ENCODE measurements at regions not wholly inside any gene's neighbourhood (a gene's known extent, or its start where the extent isn't known, plus 50 kb on each side); places are given as distances from the start of the nearest gene placed in this dataset.
A peak's percentile ranks its signal among the peaks of the same experiment; 100 is the strongest.

DNA sequence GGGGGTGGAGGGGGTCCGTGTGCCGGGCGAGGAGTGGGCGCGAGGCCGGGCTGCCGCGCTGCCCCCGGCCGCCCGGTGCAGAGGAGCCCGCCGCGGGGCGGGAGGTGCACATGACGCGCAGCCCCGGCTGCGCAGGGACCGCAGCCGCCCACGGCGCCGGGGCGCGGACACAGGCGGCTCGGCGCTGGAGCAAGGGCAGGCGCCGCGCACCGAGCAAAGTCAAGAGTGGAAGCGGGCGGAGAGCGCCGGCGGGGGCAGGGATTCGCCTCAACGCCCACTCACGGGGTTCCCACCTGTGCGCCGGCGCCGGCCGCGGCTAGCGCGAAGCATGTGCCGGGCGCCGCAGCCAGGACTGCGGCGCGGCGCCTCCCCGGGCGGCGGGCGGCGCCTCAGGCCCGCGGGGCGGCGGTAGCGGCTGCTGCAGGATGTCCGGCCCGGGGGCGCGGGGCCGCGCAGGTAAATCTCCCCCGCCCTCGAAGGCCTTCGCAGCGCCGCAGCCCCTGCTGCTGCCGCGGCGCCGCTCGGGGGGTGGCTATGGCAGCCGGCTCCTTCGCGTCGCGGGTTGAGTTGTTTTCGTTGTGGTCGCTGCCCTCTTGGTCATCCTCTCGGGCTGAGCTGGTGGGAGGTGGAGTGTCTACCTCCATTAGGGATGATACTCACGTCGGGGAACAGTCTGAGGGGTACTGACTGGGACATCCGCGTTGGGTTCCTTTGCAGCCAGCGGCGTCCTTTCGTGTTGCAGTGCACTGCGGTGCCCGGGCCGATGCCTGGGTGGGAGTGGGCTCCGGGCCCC, 216.3 kb upstream of the DTNA start:
- Histone ChIP-seq H3K27ac (ENCODE audit: low read length) (no peak overlapping the region), H3K9me3 (no peaks in the 10 kb centered on the region), H3K4me3 (ENCODE audit: control insufficient read depth in 1 of 2, extremely low read depth in 1 of 2, low read length in 1 of 2) (peak overlapping the region in 1 of 2 donors; percentile 15), H3K4me1 (ENCODE audit: control insufficient read depth in 1 of 2, extremely low read depth in 1 of 2, insufficient read depth in 2 of 2, low read length in 2 of 2) (no peaks in the 10 kb centered on the region), H3K36me3 (ENCODE audit: control insufficient read depth in 2 of 2, extremely low read depth in 1 of 2, insufficient read depth in 1 of 2, low read length in 1 of 2) (no peaks in the 10 kb centered on the region), H3K27me3 (replicated peaks in 1 of 2; ENCODE audit: control insufficient read depth in 2 of 2, extremely low read depth in 1 of 2, insufficient read depth in 2 of 2, low read length in 1 of 2) (peaks cover 4 to 5% of the 10 kb centered on the region in 2 experiments)
- ChIA-PET POLR2A (no interaction called here), CTCF (no interaction called here)
- WGBS (ENCODE audit: insufficient coverage): 3% methylated on average over 92 of the region's 101 CpGs
- peak in 1 of 4 experiments; percentile 13 for ATAC-seq (replicated peaks in 1 of 4)
- peaks cover 0 to 2% (median 0%) of the 10 kb centered on the region in 3 donors for H3K4me1 Mint-ChIP-seq
- no peak overlapping the region for H3K4me3 Mint-ChIP-seq
- peaks cover 0 to 8% (median 0%) of the 10 kb centered on the region in 3 donors for H3K9me3 Mint-ChIP-seq
- H3K27me3 Mint-ChIP-seq: peaks cover 21 to 22% of the 10 kb centered on the region in 2 donors
- H3K36me3 Mint-ChIP-seq: no peaks in the 10 kb centered on the region
- no peak overlapping the region for H3K27ac Mint-ChIP-seq
- DNase-seq: no peak

DNA sequence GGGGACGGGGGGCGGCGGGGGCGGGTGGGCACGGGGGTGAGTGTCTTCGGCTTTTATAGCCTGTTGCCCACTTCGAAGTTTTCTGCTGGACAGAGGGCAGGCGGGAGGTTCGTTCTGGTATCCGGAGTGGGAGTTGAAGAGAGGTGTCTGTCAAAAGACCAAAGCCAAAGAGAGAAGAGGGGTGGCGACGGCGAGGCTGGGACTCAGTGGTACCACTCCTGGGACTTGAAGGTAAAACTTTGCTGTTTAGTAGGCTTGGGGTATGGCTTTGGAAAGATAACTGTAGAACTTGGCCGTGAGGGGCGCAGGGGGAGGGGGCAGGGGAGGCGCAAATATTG, 215.8 kb upstream of the DTNA start:
- H3K4me1 ChIP-seq (ENCODE audit: control insufficient read depth in 1 of 2, extremely low read depth in 1 of 2, insufficient read depth in 2 of 2, low read length in 2 of 2): no peaks in the 10 kb centered on the region
- DNase-seq: no peak
- H3K4me3 ChIP-seq (ENCODE audit: control insufficient read depth in 1 of 2, extremely low read depth in 1 of 2, low read length in 1 of 2): no peak overlapping the region
- WGBS (ENCODE audit: insufficient coverage): 6% methylated on average over 8 of the region's 16 CpGs
- H3K9me3 ChIP-seq: no peaks in the 10 kb centered on the region
- no peak overlapping the region for H3K27ac ChIP-seq (ENCODE audit: low read length)
- Mint-ChIP-seq H3K4me3 (no peak overlapping the region), H3K36me3 (no peaks in the 10 kb centered on the region), H3K9me3 (peaks cover 0 to 8% (median 0%) of the 10 kb centered on the region in 3 donors), H3K27me3 (peaks cover 21 to 22% of the 10 kb centered on the region in 2 donors), H3K27ac (no peak overlapping the region), H3K4me1 (peaks cover 0 to 2% (median 0%) of the 10 kb centered on the region in 3 donors)
- H3K36me3 ChIP-seq (ENCODE audit: control insufficient read depth in 2 of 2, extremely low read depth in 1 of 2, insufficient read depth in 1 of 2, low read length in 1 of 2): no peaks in the 10 kb centered on the region
- no peak for ATAC-seq (replicated peaks in 1 of 4)
- peaks cover 4 to 5% of the 10 kb centered on the region in 2 experiments for H3K27me3 ChIP-seq (replicated peaks in 1 of 2; ENCODE audit: control insufficient read depth in 2 of 2, extremely low read depth in 1 of 2, insufficient read depth in 2 of 2, low read length in 1 of 2)
- ChIA-PET CTCF (no interaction called here), POLR2A (no interaction called here)

GRCh38 chr18:34495506-34495905, 214.6 kb upstream of the DTNA start:
- H3K27me3 ChIP-seq (replicated peaks in 1 of 2; ENCODE audit: control insufficient read depth in 2 of 2, extremely low read depth in 1 of 2, insufficient read depth in 2 of 2, low read length in 1 of 2): peaks cover 4 to 5% of the 10 kb centered on the region in 2 experiments
- H3K9me3 ChIP-seq: no peaks in the 10 kb centered on the region
- no CpG with 5 or more reads among the region's 6 CpGs for WGBS (ENCODE audit: insufficient coverage)
- no peak overlapping the region for H3K27ac ChIP-seq (ENCODE audit: low read length)
- no peaks in the 10 kb centered on the region for H3K4me1 ChIP-seq (ENCODE audit: control insufficient read depth in 1 of 2, extremely low read depth in 1 of 2, insufficient read depth in 2 of 2, low read length in 2 of 2)
- ChIA-PET CTCF (no interaction called here), POLR2A (interaction anchor here in 1 of 2 donors (0.6 kb wide), 1 partner anchor 13 kb away, joined by 3 read pairs; no protein-coding TSS in a partner anchor)
- H3K4me3 ChIP-seq (ENCODE audit: control insufficient read depth in 1 of 2, extremely low read depth in 1 of 2, low read length in 1 of 2): no peak overlapping the region
- Mint-ChIP-seq H3K9me3 (peaks cover 0 to 8% (median 0%) of the 10 kb centered on the region in 3 donors), H3K4me3 (no peak overlapping the region), H3K27me3 (peaks cover 21 to 22% of the 10 kb centered on the region in 2 donors), H3K4me1 (peaks cover 0 to 2% (median 0%) of the 10 kb centered on the region in 3 donors), H3K36me3 (no peaks in the 10 kb centered on the region), H3K27ac (no peak overlapping the region)
- no peak for ATAC-seq (replicated peaks in 1 of 4)
- no peaks in the 10 kb centered on the region for H3K36me3 ChIP-seq (ENCODE audit: control insufficient read depth in 2 of 2, extremely low read depth in 1 of 2, insufficient read depth in 1 of 2, low read length in 1 of 2)
- no peak for DNase-seq

GRCh38 chr18:34501553-34501952, 208.5 kb upstream of the DTNA start:
- no peaks in the 10 kb centered on the region for H3K9me3 ChIP-seq
- no peaks in the 10 kb centered on the region for H3K27me3 ChIP-seq (replicated peaks in 1 of 2; ENCODE audit: control insufficient read depth in 2 of 2, extremely low read depth in 1 of 2, insufficient read depth in 2 of 2, low read length in 1 of 2)
- DNase-seq (no peak), ATAC-seq (replicated peaks in 1 of 4) (no peak)
- Mint-ChIP-seq H3K27me3 (no peaks in the 10 kb centered on the region), H3K9me3 (peaks cover 10 to 19% (median 16%) of the 10 kb centered on the region in 3 donors), H3K36me3 (no peaks in the 10 kb centered on the region), H3K4me3 (no peak overlapping the region), H3K4me1 (no peaks in the 10 kb centered on the region), H3K27ac (no peak overlapping the region)
- no peak overlapping the region for H3K4me3 ChIP-seq (ENCODE audit: control insufficient read depth in 1 of 2, extremely low read depth in 1 of 2, low read length in 1 of 2)
- H3K27ac ChIP-seq (ENCODE audit: low read length): no peak overlapping the region
- no peaks in the 10 kb centered on the region for H3K36me3 ChIP-seq (ENCODE audit: control insufficient read depth in 2 of 2, extremely low read depth in 1 of 2, insufficient read depth in 1 of 2, low read length in 1 of 2)
- POLR2A ChIA-PET: no interaction called here
- CTCF ChIA-PET: no interaction called here
- no peaks in the 10 kb centered on the region for H3K4me1 ChIP-seq (ENCODE audit: control insufficient read depth in 1 of 2, extremely low read depth in 1 of 2, insufficient read depth in 2 of 2, low read length in 2 of 2)
- 44% methylated on average over 2 of the region's 4 CpGs for WGBS (ENCODE audit: insufficient coverage)

DNA sequence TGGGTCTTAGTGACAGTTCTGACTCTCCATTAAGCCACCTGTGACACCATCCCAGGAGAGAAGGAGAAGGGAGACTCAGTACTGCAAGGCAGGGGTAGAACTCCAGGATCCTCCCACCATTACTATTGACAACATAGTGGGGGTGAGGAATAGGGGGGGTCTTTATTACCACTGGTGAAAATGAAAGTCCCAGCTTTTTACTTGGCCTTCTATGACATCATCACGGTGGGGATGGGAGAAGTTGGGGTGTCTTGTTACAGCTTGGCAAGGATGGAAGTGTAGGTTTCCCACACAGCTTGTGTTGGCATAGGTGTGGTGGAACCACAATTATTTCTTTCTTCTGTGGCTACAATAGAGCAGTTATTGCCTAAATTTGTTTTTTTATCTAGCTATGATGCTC, 203.9 kb upstream of the DTNA start:
- H3K4me1 Mint-ChIP-seq: no peaks in the 10 kb centered on the region

DNA sequence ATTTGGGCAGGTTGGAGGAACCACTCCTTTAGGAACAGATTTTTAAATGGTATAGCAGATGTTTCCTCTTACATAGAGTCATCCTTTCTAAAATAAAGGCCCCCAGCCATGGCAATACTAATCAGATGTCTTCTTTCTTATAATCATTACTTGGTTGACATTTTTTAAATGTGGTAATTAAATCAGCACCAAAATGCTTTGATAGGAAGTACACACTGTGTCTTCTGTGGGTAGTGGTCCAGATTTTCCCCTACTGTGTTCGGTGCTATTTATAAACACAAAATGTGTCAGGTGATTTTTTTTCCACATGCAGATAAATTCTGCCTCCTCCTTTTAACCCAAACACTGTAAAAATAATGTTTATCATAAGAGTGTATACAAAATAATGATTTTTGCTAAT, 200.9 kb upstream of the DTNA start:
- Histone ChIP-seq H3K9me3 (no peaks in the 10 kb centered on the region), H3K27ac (ENCODE audit: low read length) (no peak overlapping the region), H3K27me3 (replicated peaks in 1 of 2; ENCODE audit: control insufficient read depth in 2 of 2, extremely low read depth in 1 of 2, insufficient read depth in 2 of 2, low read length in 1 of 2) (no peaks in the 10 kb centered on the region), H3K36me3 (ENCODE audit: control insufficient read depth in 2 of 2, extremely low read depth in 1 of 2, insufficient read depth in 1 of 2, low read length in 1 of 2) (no peaks in the 10 kb centered on the region), H3K4me3 (ENCODE audit: control insufficient read depth in 1 of 2, extremely low read depth in 1 of 2, low read length in 1 of 2) (no peak overlapping the region), H3K4me1 (ENCODE audit: control insufficient read depth in 1 of 2, extremely low read depth in 1 of 2, insufficient read depth in 2 of 2, low read length in 2 of 2) (no peaks in the 10 kb centered on the region)
- Mint-ChIP-seq H3K4me1 (no peaks in the 10 kb centered on the region), H3K9me3 (peaks cover 8 to 20% (median 17%) of the 10 kb centered on the region in 3 donors), H3K36me3 (no peaks in the 10 kb centered on the region), H3K27me3 (no peaks in the 10 kb centered on the region), H3K27ac (no peak overlapping the region), H3K4me3 (no peak overlapping the region)
- CTCF ChIA-PET: no interaction called here
- ATAC-seq (replicated peaks in 1 of 4) (no peak), DNase-seq (no peak)
- POLR2A ChIA-PET: no interaction called here
- no CpG with 5 or more reads among the region's 1 CpG for WGBS (ENCODE audit: insufficient coverage)

More for the DNA sequence above, 203.9 kb upstream of the DTNA start:
- Histone ChIP-seq H3K4me1 (ENCODE audit: control insufficient read depth in 1 of 2, extremely low read depth in 1 of 2, insufficient read depth in 2 of 2, low read length in 2 of 2) (no peaks in the 10 kb centered on the region), H3K27ac (ENCODE audit: low read length) (no peak overlapping the region), H3K36me3 (ENCODE audit: control insufficient read depth in 2 of 2, extremely low read depth in 1 of 2, insufficient read depth in 1 of 2, low read length in 1 of 2) (no peaks in the 10 kb centered on the region), H3K4me3 (ENCODE audit: control insufficient read depth in 1 of 2, extremely low read depth in 1 of 2, low read length in 1 of 2) (no peak overlapping the region), H3K27me3 (replicated peaks in 1 of 2; ENCODE audit: control insufficient read depth in 2 of 2, extremely low read depth in 1 of 2, insufficient read depth in 2 of 2, low read length in 1 of 2) (no peaks in the 10 kb centered on the region), H3K9me3 (no peaks in the 10 kb centered on the region)
- Mint-ChIP-seq H3K9me3 (peaks cover 10 to 23% (median 22%) of the 10 kb centered on the region in 3 donors), H3K4me3 (no peak overlapping the region), H3K27ac (no peak overlapping the region), H3K36me3 (no peaks in the 10 kb centered on the region), H3K27me3 (no peaks in the 10 kb centered on the region)
- DNase-seq: no peak
- WGBS (ENCODE audit: insufficient coverage): no CpG with 5 or more reads among the region's 1 CpG
- no peak for ATAC-seq (replicated peaks in 1 of 4)
- POLR2A ChIA-PET: no interaction called here
- CTCF ChIA-PET: no interaction called here

Measured in T-cell (primary cell).